Natural killer cell (primary cell): ENCODE measurements at regions not wholly inside any gene's neighbourhood (a gene's known extent, or its start where the extent isn't known, plus 50 kb on each side); places are given as distances from the start of the nearest gene placed in this dataset.

Experiments
- ATAC-seq, 3 donors: fragments of 150-1000 bp in 2 of 3; fragments of 200-7000 bp in 1 of 3; cut with Tn5 transposase; 1 replicate in 1 of 3; 2 replicates in 2 of 3; pipeline ENCODE4 v1.10.0; 2021; ENCODE audit warnings: mild to moderate bottlenecking in 2 of 3, moderate library complexity in 2 of 3
- DNase-seq, 2 donors: peaks; one replicate each; pipeline versions ENCODE4 v3.0.0 to v3.0.0-alpha.2; 2013 to 2021; ENCODE audit warnings: mixed read lengths in 1 of 2
- H3K27ac ChIP-seq: one replicate; pipeline ENCODE4 v1.5.1; 2013; ENCODE audit warnings: mild to moderate bottlenecking, low read length
- H3K27me3 ChIP-seq: one replicate; pipeline ENCODE4 v1.6.1; 2013; ENCODE audit warnings: low read length; ENCODE audit not compliant: control insufficient read depth, insufficient read depth
- H3K36me3 ChIP-seq: one replicate; pipeline ENCODE4 v1.6.1; 2013; ENCODE audit warnings: low read length; ENCODE audit not compliant: control insufficient read depth, insufficient read depth
- H3K4me1 ChIP-seq: one replicate; pipeline ENCODE4 v1.6.1; 2013; ENCODE audit warnings: low read length; ENCODE audit not compliant: control insufficient read depth, insufficient read depth
- H3K4me3 ChIP-seq: one replicate; pipeline ENCODE4 v1.5.1; 2013; ENCODE audit warnings: low read length
- H3K9me3 ChIP-seq: one replicate; pipeline ENCODE4 v1.6.1; 2013; ENCODE audit warnings: low read length; ENCODE audit not compliant: control insufficient read depth, insufficient read depth
- H3K27ac Mint-ChIP-seq, 2 donors: one replicate each; pipeline ENCODE4 v1.8.0; 2022; ENCODE audit warnings: mild to moderate bottlenecking in 2 of 2, mixed read lengths in 2 of 2, moderate library complexity in 1 of 2
- H3K27me3 Mint-ChIP-seq, 2 donors: one replicate each; pipeline ENCODE4 v1.8.0; 2022; ENCODE audit warnings: low read depth in 2 of 2, mixed read lengths in 2 of 2
- H3K36me3 Mint-ChIP-seq: one replicate; pipeline ENCODE4 v1.8.0; 2022; ENCODE audit warnings: mixed read lengths
- H3K4me1 Mint-ChIP-seq, 2 donors: one replicate each; pipeline ENCODE4 v1.8.0; 2022; ENCODE audit warnings: mixed read lengths in 2 of 2
- H3K4me3 Mint-ChIP-seq: one replicate; pipeline ENCODE4 v1.8.0; 2022; ENCODE audit warnings: mild to moderate bottlenecking, moderate library complexity, mixed read lengths
- H3K9me3 Mint-ChIP-seq, 2 donors: one replicate each; pipeline ENCODE4 v1.8.0; 2022; ENCODE audit warnings: mixed read lengths in 2 of 2
- WGBS: methylation state at CpG from one replicate; pipeline ENCODE4 v1.1.7; 2013; ENCODE audit warnings: missing lambda C conversion rate; ENCODE audit not compliant: insufficient coverage; 5-methylcytosine and 5-hydroxymethylcytosine counted together
- intact Hi-C: fragments of 100-400 bp; cut with micrococcal nuclease; formaldehyde crosslinking; loops from one replicate; pipeline ENCODE4 v1.14.2; 2022
- TF ChIP-seq, protein P1 (sequence below): fragments of 200-600 bp; IDR thresholded peaks from one replicate; pipeline ENCODE4 v1.8.0; 2022; ENCODE audit warnings: antibody characterized with exemption

DNA sequence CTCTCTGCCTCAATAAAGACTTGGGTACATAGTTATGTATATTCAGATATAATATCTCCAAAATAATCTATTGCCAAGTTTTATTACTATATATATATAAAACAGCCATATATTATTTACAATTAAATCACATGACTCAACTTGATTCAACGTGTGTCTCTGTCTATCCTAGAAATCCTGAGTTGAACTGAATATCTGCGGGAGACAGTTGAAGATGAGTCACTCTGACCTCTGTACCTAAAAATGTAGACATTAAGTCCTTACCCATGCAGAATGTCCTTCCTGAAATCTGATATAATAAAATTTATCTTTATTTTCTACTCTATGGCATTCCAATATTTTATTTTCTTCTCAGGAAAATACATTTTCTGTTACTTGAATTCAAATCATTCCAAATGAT, 218.2 kb upstream of the PRDM9 start:
- Mint-ChIP-seq H3K4me3 (no peak overlapping the region), H3K27ac (no peak overlapping the region), H3K27me3 (no peaks in the 10 kb centered on the region), H3K9me3 (peaks cover 5 to 6% of the 10 kb centered on the region in 2 donors), H3K36me3 (peaks cover 17% of the 10 kb centered on the region), H3K4me1 (no peaks in the 10 kb centered on the region)
- Histone ChIP-seq H3K27ac (no peak overlapping the region), H3K9me3 (no peaks in the 10 kb centered on the region), H3K4me1 (no peaks in the 10 kb centered on the region), H3K27me3 (no peaks in the 10 kb centered on the region), H3K4me3 (no peak overlapping the region), H3K36me3 (no peaks in the 10 kb centered on the region)
- ATAC-seq (no peak), DNase-seq (no peak)
- WGBS: 93% methylated on average over 2 of the region's 2 CpGs
- intact Hi-C loops: no loop called here
- TF ChIP-seq, protein P1, sequence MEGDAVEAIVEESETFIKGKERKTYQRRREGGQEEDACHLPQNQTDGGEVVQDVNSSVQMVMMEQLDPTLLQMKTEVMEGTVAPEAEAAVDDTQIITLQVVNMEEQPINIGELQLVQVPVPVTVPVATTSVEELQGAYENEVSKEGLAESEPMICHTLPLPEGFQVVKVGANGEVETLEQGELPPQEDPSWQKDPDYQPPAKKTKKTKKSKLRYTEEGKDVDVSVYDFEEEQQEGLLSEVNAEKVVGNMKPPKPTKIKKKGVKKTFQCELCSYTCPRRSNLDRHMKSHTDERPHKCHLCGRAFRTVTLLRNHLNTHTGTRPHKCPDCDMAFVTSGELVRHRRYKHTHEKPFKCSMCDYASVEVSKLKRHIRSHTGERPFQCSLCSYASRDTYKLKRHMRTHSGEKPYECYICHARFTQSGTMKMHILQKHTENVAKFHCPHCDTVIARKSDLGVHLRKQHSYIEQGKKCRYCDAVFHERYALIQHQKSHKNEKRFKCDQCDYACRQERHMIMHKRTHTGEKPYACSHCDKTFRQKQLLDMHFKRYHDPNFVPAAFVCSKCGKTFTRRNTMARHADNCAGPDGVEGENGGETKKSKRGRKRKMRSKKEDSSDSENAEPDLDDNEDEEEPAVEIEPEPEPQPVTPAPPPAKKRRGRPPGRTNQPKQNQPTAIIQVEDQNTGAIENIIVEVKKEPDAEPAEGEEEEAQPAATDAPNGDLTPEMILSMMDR: no peak

DNA sequence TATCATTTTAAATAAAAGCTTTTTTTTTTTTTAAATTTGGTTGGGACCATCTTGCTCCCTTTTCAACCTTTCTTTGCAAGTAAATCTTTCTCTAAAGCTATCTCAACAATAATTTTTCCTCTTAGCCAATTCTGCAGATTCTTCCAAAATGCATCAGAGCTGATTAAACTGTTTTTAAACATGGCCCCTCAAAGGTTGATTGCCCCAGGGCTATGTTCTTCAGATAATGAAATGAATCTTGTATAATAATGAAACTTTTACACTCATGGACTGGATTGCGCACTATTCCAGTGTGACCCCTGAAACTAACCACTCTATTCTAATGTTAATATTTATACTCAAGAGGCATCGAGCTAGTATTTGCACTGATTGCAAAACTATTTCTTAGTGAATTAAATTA, 222.8 kb upstream of the PRDM9 start:
- no peak for ATAC-seq
- TF ChIP-seq, protein P1: no peak
- Mint-ChIP-seq H3K4me1 (no peaks in the 10 kb centered on the region), H3K27me3 (no peaks in the 10 kb centered on the region), H3K9me3 (peaks cover 7% of the 10 kb centered on the region in 2 donors), H3K36me3 (no peaks in the 10 kb centered on the region), H3K27ac (no peak overlapping the region), H3K4me3 (no peak overlapping the region)
- no CpG with 5 or more reads among the region's 2 CpGs for WGBS
- no peaks in the 10 kb centered on the region for H3K27me3 ChIP-seq
- no peaks in the 10 kb centered on the region for H3K9me3 ChIP-seq
- intact Hi-C loops: no loop called here
- no peaks in the 10 kb centered on the region for H3K36me3 ChIP-seq
- no peak for DNase-seq
- no peak overlapping the region for H3K27ac ChIP-seq
- H3K4me3 ChIP-seq: no peak overlapping the region
- H3K4me1 ChIP-seq: no peaks in the 10 kb centered on the region

- DNase-seq: no peak
Observed at GRCh38 chr5:23274171-23274570, 233.2 kb upstream of the PRDM9 start.

GRCh38 chr5:23269981-23270380, 237.4 kb upstream of the PRDM9 start:
- H3K4me3 Mint-ChIP-seq: no peak overlapping the region
- H3K36me3 Mint-ChIP-seq: no peaks in the 10 kb centered on the region
- intact Hi-C loops: no loop called here
- no peaks in the 10 kb centered on the region for H3K4me1 Mint-ChIP-seq
- no peak overlapping the region for H3K27ac Mint-ChIP-seq
- H3K9me3 ChIP-seq: peaks cover 4% of the 10 kb centered on the region
- no peak overlapping the region for H3K27ac ChIP-seq
- no peak for DNase-seq
- peaks cover 6 to 8% of the 10 kb centered on the region in 2 donors for H3K9me3 Mint-ChIP-seq
- H3K36me3 ChIP-seq: no peaks in the 10 kb centered on the region
- H3K27me3 Mint-ChIP-seq: no peaks in the 10 kb centered on the region
- no peak overlapping the region for H3K4me3 ChIP-seq
- no peaks in the 10 kb centered on the region for H3K27me3 ChIP-seq
- no peak for ATAC-seq
- TF ChIP-seq, protein P1: no peak
- H3K4me1 ChIP-seq: no peaks in the 10 kb centered on the region
- 64% methylated on average over 1 of the region's 2 CpGs for WGBS

More at GRCh38 chr5:23274171-23274570, 233.2 kb upstream of the PRDM9 start:
- H3K27me3 ChIP-seq: no peaks in the 10 kb centered on the region
- intact Hi-C loops: no loop called here
- no peak overlapping the region for H3K4me3 ChIP-seq
- Mint-ChIP-seq H3K4me3 (no peak overlapping the region), H3K27ac (no peak overlapping the region), H3K36me3 (no peaks in the 10 kb centered on the region), H3K4me1 (no peaks in the 10 kb centered on the region), H3K9me3 (peaks cover 13 to 18% of the 10 kb centered on the region in 2 donors), H3K27me3 (no peaks in the 10 kb centered on the region)
- 94% methylated on average over 2 of the region's 3 CpGs for WGBS
- no peak for ATAC-seq
- H3K9me3 ChIP-seq: peaks cover 12% of the 10 kb centered on the region
- TF ChIP-seq, protein P1: no peak
- H3K27ac ChIP-seq: no peak overlapping the region
- H3K36me3 ChIP-seq: no peaks in the 10 kb centered on the region
- H3K4me1 ChIP-seq: no peaks in the 10 kb centered on the region
